Loucy (cell line): ENCODE measurements at regions not wholly inside any gene's neighbourhood (a gene's known extent, or its start where the extent isn't known, plus 50 kb on each side); places are given as distances from the start of the nearest gene placed in this dataset.

ENCODE experiments used
- H2AFZ ChIP-seq: fragments of 200-600 bp; sonication (generic); 2 replicates; pipeline ENCODE4 v1.6.0; 2016; ENCODE audit warnings: antibody characterized with exemption, mild to moderate bottlenecking, low read length, moderate library complexity
- H3F3A ChIP-seq: fragments of 200-600 bp; 2 replicates; pipeline ENCODE4 v1.6.0; 2016; ENCODE audit warnings: antibody characterized with exemption, low read depth, mild to moderate bottlenecking
- H3K27me3 ChIP-seq: fragments of 200-600 bp; sonication (generic); 2 replicates; pipeline ENCODE4 v1.6.1; 2014; ENCODE audit warnings: low read length, mild to moderate bottlenecking; ENCODE audit not compliant: insufficient read depth, poor library complexity, severe bottlenecking
- H3K36me3 ChIP-seq: fragments of 200-600 bp; sonication (generic); 2 replicates; pipeline ENCODE4 v1.6.1; 2016; ENCODE audit warnings: low read length; ENCODE audit not compliant: insufficient read depth
- H3K4me1 ChIP-seq: fragments of 200-600 bp; sonication (generic); 2 replicates; pipeline ENCODE4 v1.5.1; 2014; ENCODE audit warnings: low read length, mild to moderate bottlenecking; ENCODE audit not compliant: insufficient read depth, poor library complexity, severe bottlenecking
- H3K4me2 ChIP-seq: fragments of 200-600 bp; sonication (generic); 2 replicates; pipeline ENCODE4 v1.6.0; 2014; ENCODE audit warnings: antibody characterized with exemption, low read length, low read depth, mild to moderate bottlenecking; ENCODE audit not compliant: poor library complexity, severe bottlenecking
- H3K4me3 ChIP-seq: fragments of 200-600 bp; sonication (generic); 2 replicates; pipeline ENCODE4 v1.5.1; 2014; ENCODE audit warnings: low read length, mild to moderate bottlenecking, mixed read lengths; ENCODE audit not compliant: poor library complexity, severe bottlenecking
- H3K79me2 ChIP-seq: fragments of 200-600 bp; sonication (generic); 2 replicates; pipeline ENCODE4 v1.6.1; 2014; ENCODE audit warnings: low read length; ENCODE audit not compliant: insufficient read depth
- H3K9ac ChIP-seq: fragments of 200-600 bp; sonication (generic); 2 replicates; pipeline ENCODE4 v1.6.0; 2014; ENCODE audit warnings: mild to moderate bottlenecking, low read depth, low read length, moderate library complexity; ENCODE audit not compliant: poor library complexity, severe bottlenecking
- H3K9me2 ChIP-seq: fragments of 200-600 bp; sonication (generic); replicated peaks from 2 replicates; pipeline ENCODE4 v1.6.1; 2016; ENCODE audit warnings: low read depth, low read length, mixed read lengths
- H3K9me3 ChIP-seq: fragments of 200-600 bp; sonication (generic); 2 replicates; pipeline ENCODE4 v1.6.1; 2014; ENCODE audit warnings: mild to moderate bottlenecking, antibody characterized with exemption, low read length, low read depth; ENCODE audit not compliant: insufficient read depth
- H4K20me1 ChIP-seq: fragments of 200-600 bp; sonication (generic); 2 replicates; pipeline ENCODE4 v1.6.0; 2014; ENCODE audit warnings: antibody characterized with exemption, low read length, mild to moderate bottlenecking; ENCODE audit not compliant: insufficient read depth, poor library complexity, severe bottlenecking
- CTCF ChIP-seq: fragments of 200-600 bp; sonication (generic); conservative IDR thresholded peaks from 2 replicates; pipeline ENCODE4 v1.5.1; 2014; ENCODE audit warnings: mild to moderate bottlenecking, antibody characterized with exemption, low read length
- EZH2phosphoT487 ChIP-seq: fragments of 200-600 bp; IDR thresholded peaks from 2 replicates; pipeline ENCODE4 v1.6.1; 2018; ENCODE audit warnings: antibody characterized with exemption, mild to moderate bottlenecking, moderate library complexity, borderline replicate concordance

- H3K4me2 ChIP-seq: no peak overlapping the region
- H3K9me2 ChIP-seq: no peaks in the 10 kb centered on the region
- H3K9me3 ChIP-seq: no peaks in the 10 kb centered on the region
- H3K79me2 ChIP-seq: no peaks in the 10 kb centered on the region
- TF ChIP-seq EZH2phosphoT487 (no peak), CTCF (no peak)
- H2AFZ ChIP-seq: no peak overlapping the region
- no peak overlapping the region for H3K9ac ChIP-seq
- no peak overlapping the region for H3K4me3 ChIP-seq
- no peaks in the 10 kb centered on the region for H3K4me1 ChIP-seq
- no peaks in the 10 kb centered on the region for H4K20me1 ChIP-seq
- H3K27me3 ChIP-seq: no peaks in the 10 kb centered on the region
- no peaks in the 10 kb centered on the region for H3K36me3 ChIP-seq
- H3F3A ChIP-seq: no peaks in the 10 kb centered on the region
Measured at GRCh38 chr6:4289770-4290320, 154.5 kb upstream of the ECI2 start.

- TF ChIP-seq EZH2phosphoT487 (no peak), CTCF (no peak)
- Histone ChIP-seq H3K4me2 (no peak overlapping the region), H3K4me3 (no peak overlapping the region), H3K9me3 (no peaks in the 10 kb centered on the region), H3K9ac (no peak overlapping the region), H2AFZ (no peak overlapping the region), H3K27me3 (no peaks in the 10 kb centered on the region), H3F3A (no peaks in the 10 kb centered on the region), H4K20me1 (no peaks in the 10 kb centered on the region), H3K36me3 (no peaks in the 10 kb centered on the region), H3K9me2 (no peaks in the 10 kb centered on the region), H3K4me1 (no peaks in the 10 kb centered on the region), H3K79me2 (no peaks in the 10 kb centered on the region)
Measured at GRCh38 chr6:4287811-4288244, 152.5 kb upstream of the ECI2 start.

GRCh38 chr6:4287372-4287771 lies 152.0 kb upstream of the ECI2 start:
- H3K27me3 ChIP-seq: no peaks in the 10 kb centered on the region
- H3K4me2 ChIP-seq: no peak overlapping the region
- TF ChIP-seq EZH2phosphoT487 (no peak), CTCF (no peak)
- no peaks in the 10 kb centered on the region for H3K79me2 ChIP-seq
- H4K20me1 ChIP-seq: no peaks in the 10 kb centered on the region
- H3K9me3 ChIP-seq: no peaks in the 10 kb centered on the region
- no peaks in the 10 kb centered on the region for H3K36me3 ChIP-seq
- H3F3A ChIP-seq: no peaks in the 10 kb centered on the region
- H3K9me2 ChIP-seq: no peaks in the 10 kb centered on the region
- H2AFZ ChIP-seq: no peak overlapping the region
- no peak overlapping the region for H3K9ac ChIP-seq
- H3K4me1 ChIP-seq: no peaks in the 10 kb centered on the region
- H3K4me3 ChIP-seq: no peak overlapping the region
